GM12872 (cell line): ENCODE measurements at regions not wholly inside any gene's neighbourhood (a gene's known extent, or its start where the extent isn't known, plus 50 kb on each side); places are given as distances from the start of the nearest gene placed in this dataset.

Source experiments
- TF ChIP-seq, protein P1 (sequence below): IDR thresholded peaks from 3 replicates; pipeline ENCODE4 v1.5.1; 2011; ENCODE audit warnings: low read depth, mild to moderate bottlenecking, low read length, moderate library complexity; ENCODE audit not compliant: insufficient read depth

DNA sequence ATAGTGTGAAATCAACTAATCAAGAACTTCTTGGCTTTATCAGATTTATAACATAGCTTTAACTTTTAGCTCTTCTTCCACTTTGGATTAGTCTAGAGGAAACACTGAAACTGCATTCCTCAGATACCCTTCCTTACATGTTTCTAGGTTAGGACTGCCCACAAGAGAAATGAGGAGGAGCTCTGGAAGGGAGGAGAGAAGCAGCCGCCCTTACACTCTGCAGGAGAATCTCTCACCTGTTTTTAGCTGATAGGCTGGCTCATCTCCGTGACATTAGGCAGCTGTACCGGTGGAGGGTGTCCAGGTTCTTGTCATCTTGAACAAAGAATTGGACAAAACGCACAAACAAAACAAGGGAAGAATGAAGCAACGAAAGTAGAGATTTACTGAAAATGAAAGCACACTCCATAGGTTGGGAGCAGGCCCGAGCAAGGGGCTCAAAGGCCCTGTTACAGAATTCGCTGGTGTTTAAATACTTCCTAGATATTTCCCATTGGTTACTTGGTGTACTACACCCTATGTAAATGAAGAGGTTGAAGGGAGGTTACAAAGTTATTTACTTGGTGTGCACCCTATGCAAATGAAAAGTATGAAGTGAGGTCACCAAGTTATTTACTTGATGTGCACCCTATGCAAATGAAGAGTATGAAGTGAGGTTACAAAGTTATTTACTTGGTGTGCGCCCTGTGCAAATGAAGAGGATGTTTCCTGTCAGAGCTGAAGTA, 524.9 kb upstream of the CHRM3 start:
- TF ChIP-seq, protein P1, sequence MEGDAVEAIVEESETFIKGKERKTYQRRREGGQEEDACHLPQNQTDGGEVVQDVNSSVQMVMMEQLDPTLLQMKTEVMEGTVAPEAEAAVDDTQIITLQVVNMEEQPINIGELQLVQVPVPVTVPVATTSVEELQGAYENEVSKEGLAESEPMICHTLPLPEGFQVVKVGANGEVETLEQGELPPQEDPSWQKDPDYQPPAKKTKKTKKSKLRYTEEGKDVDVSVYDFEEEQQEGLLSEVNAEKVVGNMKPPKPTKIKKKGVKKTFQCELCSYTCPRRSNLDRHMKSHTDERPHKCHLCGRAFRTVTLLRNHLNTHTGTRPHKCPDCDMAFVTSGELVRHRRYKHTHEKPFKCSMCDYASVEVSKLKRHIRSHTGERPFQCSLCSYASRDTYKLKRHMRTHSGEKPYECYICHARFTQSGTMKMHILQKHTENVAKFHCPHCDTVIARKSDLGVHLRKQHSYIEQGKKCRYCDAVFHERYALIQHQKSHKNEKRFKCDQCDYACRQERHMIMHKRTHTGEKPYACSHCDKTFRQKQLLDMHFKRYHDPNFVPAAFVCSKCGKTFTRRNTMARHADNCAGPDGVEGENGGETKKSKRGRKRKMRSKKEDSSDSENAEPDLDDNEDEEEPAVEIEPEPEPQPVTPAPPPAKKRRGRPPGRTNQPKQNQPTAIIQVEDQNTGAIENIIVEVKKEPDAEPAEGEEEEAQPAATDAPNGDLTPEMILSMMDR, result no peak

DNA sequence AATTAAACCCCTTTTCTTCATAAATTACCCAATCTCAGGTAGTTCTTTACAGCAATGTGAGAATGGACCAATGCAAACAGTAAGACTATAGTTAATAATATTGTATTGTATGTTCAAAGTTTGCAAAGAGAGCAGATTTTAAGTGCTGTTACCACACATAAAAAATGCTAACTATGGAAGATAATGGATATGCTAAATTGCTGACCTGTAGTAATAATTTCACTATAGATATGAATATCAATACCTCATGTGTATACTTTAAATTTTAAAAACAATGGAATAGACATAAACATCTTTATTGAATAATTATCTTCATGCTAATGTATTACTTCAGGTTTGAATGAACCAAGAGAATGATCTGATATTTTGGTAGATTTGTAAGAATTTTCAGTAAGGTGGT, 552.4 kb upstream of the CHRM3 start:
- TF ChIP-seq, protein P1, result no peak

DNA sequence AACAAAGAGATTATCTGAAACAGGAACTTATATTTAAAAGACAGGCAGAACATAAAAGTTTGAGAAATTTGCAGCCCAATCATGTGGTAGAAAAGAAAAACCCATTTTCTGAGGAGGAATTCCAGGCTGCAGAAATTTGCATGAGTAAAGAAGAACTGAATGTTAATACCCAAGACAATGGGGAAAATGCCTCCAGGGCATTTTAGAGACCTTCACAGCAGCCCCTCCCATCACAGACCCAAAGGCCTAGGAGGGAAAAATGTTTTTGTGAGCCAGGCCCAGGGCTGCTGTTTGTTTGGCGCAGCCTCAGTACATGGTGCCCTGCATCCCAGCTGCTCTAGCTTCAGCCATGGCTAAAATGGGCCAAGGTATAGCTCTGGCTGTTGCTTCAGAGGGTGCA, 554.3 kb upstream of the CHRM3 start:
- TF ChIP-seq, protein P1, result no peak

DNA sequence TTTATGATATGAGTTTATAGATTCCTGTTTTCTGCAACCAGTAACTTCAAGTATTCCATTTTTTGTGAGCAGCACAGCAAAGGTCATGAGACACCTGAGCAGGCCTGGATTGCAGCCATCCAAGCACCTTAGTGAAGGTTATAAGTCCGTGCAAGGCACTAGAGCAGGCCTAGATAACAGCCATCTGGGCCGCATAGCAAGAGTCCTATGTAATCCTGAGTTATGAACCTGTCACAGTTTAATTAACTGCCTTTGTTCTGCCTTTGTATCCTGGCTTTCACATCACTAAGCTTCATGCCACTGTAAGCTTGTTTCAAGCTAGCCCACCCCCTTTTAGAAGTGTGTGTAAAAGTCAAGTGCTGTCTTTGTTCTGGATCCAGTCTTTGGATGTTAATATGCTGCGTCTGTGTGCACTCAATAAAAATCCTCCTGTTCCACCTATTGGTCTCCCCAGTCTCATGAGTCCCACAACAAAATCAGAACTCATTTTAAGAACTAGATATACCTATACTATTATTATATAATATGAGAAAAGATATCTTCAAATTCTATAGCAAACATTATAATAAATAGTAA, 556.2 kb upstream of the CHRM3 start:
- TF ChIP-seq, protein P1, result no peak

DNA sequence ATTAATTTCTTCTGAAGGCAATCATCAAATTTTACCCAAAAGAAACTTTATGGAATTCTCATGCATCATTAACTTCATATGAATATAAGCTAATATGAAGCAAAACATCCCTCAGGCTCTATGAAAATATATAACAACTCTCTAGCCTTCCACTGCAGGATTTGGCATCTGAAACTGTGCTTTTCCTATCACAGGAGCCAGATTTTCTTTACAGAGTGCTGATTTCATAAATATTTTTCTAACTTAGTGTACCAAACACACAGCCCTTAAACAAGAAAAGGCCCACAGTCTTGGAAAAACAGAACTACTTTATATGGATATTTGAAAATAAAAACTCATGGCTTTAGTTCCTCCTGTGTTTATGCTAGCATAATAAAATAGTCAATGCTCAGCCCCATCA, 559.5 kb upstream of the CHRM3 start:
- TF ChIP-seq, protein P1, result no peak

DNA sequence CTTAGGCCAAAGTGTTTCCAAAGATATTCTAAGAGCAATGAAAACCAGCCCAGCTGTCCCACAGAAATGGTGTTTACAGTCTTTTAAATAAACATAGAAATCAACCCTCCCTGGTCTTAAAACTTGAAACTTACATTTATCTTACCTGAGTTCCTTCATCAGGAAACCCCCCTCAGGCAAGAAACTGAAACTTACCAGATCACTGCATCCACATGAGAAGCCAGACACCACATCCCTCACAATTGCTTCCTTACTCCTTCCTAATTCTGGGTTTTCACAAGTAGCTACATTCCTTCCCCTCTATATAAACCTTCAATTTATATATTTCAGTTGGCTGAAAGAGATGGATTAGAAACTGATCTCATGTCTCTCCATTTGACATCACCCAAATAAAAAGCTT, 563.0 kb upstream of the CHRM3 start:
- TF ChIP-seq, protein P1, result no peak

DNA sequence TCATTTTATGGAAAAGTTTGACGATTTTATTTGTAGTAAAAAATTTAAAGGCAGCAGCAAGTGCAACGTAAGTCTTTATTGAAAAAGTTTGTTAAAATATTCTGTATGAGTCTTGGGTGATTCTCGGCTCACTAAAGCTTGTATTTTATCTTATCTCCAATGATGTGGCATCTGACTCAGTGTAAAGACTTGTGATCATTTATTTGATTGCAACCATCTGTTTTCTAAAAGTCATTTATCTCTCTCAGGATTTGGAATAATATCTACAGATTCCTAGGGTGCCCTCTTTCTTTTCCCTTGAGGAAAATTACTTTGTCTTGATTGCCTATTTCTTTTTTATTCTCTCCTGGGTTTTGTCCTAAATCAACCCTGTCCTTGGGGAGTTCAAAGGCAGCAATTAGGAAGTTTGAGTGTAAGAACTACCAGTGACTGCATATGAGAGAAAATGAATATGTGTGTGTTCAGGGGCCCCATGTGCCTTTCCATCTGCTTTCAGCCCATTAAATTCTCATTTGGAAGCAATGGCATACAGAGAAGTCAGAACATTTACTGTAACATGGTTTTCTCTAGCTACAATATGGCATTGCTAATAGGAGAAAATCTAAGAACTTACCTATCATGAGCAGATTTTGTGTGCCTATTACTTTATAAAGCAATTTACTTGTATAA, 575.0 kb upstream of the CHRM3 start:
- TF ChIP-seq, protein P1, result no peak
